Heart right ventricle (tissue), 16 donors: ENCODE measurements at regions not wholly inside any gene's neighbourhood (a gene's known extent, or its start where the extent isn't known, plus 50 kb on each side); places are given as distances from the start of the nearest gene placed in this dataset.

Experiments
- ATAC-seq, 8 donors: fragments of 200-7000 bp; cut with Tn5 transposase; one replicate each; pipeline ENCODE4 v1.9.1; 2020; ENCODE audit warnings: mild to moderate bottlenecking in 8 of 8, moderate library complexity in 8 of 8, moderate number of reproducible peaks in 1 of 8
- DNase-seq, 2 donors: peaks; one replicate each; pipeline ENCODE4 v3.0.0-alpha.2; 2020
- H3K27ac ChIP-seq, 10 donors: fragments of 200-600 bp; sonication (generic) in 2 of 10; one replicate each; pipeline versions ENCODE4 v1.5.0 to v1.8.0; 2020 to 2022; ENCODE audit warnings: mild to moderate bottlenecking in 3 of 10
- H3K27me3 ChIP-seq, 7 donors: fragments of 200-600 bp; one replicate each; pipeline ENCODE4 v1.8.0; 2021 to 2022; ENCODE audit warnings: mild to moderate bottlenecking in 2 of 7
- H3K36me3 ChIP-seq, 9 donors: fragments of 200-600 bp; sonication (generic) in 1 of 9; one replicate each; pipeline versions ENCODE4 v1.5.0 to v1.8.0; 2020 to 2022; ENCODE audit warnings: mild to moderate bottlenecking in 2 of 9
- H3K4me1 ChIP-seq, 9 donors: fragments of 200-600 bp; sonication (generic) in 1 of 9; one replicate each; pipeline versions ENCODE4 v1.5.0 to v1.8.0; 2020 to 2022; ENCODE audit warnings: mild to moderate bottlenecking in 4 of 9
- H3K4me3 ChIP-seq, 10 donors: fragments of 200-600 bp; sonication (generic) in 2 of 10; one replicate each; pipeline versions ENCODE4 v1.5.0 to v1.8.0; 2020 to 2022; ENCODE audit warnings: mild to moderate bottlenecking in 7 of 10, moderate library complexity in 2 of 10
- H3K9me3 ChIP-seq, 11 donors: fragments of 200-600 bp in 10 of 11; sonication (generic) in 2 of 11; one replicate each; pipeline versions ENCODE4 v1.5.0 to v1.8.0; 2013 to 2022; ENCODE audit warnings: mild to moderate bottlenecking in 2 of 11, control low read depth in 1 of 11, moderate library complexity in 1 of 11
- CTCF ChIP-seq, 9 donors: fragments of 200-600 bp; sonication (generic) in 2 of 9; IDR thresholded peaks; one replicate each; pipeline versions ENCODE4 v1.5.0 to v1.8.0; 2021 to 2022; ENCODE audit warnings: antibody characterized with exemption in 9 of 9, mild to moderate bottlenecking in 5 of 9, moderate library complexity in 1 of 9
- WGBS, 2 donors: extraction: QIAGEN DNeasy Blood & Tissue Kit; methylation state at CpG; one replicate each; pipeline ENCODE4 v1.1.7; 2013; ENCODE audit warnings: inconsistent platforms in 1 of 2; 5-methylcytosine and 5-hydroxymethylcytosine counted together
- intact Hi-C, 10 donors: fragments of 100-400 bp; cut with DNase I; formaldehyde crosslinking; loops; one replicate each; pipeline versions ENCODE4 v1.11.1 to v1.14.2; 2022
- donor health status: Arrhythmogenic right ventricular cardiomyopathy.
- donor health status: ischemic (EF 13 %, LVEDD 7.1; RV severe dilation, severe dysfunction).
- donor health status: healthy with polysubstance abuse.
- donor health status: DM: no; HTN: yes; CAD: no.
- donor health status: DM: no; HTN: no; CAD: no.
- donor health status: ischemic (EF 25% LVEDD 6.9; RV normal size, moderate dysfunction).
- donor health status: ischemic (EF 25% LVEDD 5.7; RV mildly dilated, moderate dysfunction).
- donor health status: healthy.
- donor health status: DM: yes; HTN: yes; CAD: no.
- donor health status: Ischemic cardiomyopathy.
- donor health status: ischemic (EF 35%, LVEDD 5.7; RV mildly dilated, moderate dysfunction).
- donor health status: nonischemic (EF 11% LVEDD 7.7; RV severe dilation, severe dysfunction).
- donor health status: DM: yes; HTN: yes; CAD: no.
- donor health status: PGD.
- donor health status: ischemic (EF 29% LVEDD 5.4; RV normal size, mild dysfunction).
- donor health status: nonischemic (EF 23%, LVEDD 6.1; RV moderate dilation, normal function).

- Histone ChIP-seq H3K4me3 (no peak overlapping the region), H3K4me1 (peaks cover 2 to 36% (median 15%) of the 10 kb centered on the region in 9 donors), H3K27me3 (peaks cover 0 to 43% (median 32%) of the 10 kb centered on the region in 7 donors), H3K27ac (no peak overlapping the region), H3K9me3 (no peaks in the 10 kb centered on the region), H3K36me3 (no peaks in the 10 kb centered on the region)
- TF ChIP-seq CTCF (IDR thresholded peaks at IDR 0.05), result no peak
- WGBS, 2 donors, result 13 to 20% methylated on average over 22 of the region's 22 CpGs
- intact Hi-C loops, result loop anchor here in 2 of 10 donors (5.0 to 10.0 kb wide), 2 partner anchors 54 to 61 kb away; no protein-coding TSS in a partner anchor
- DNase-seq (no peak), ATAC-seq (peak in 1 of 8 donors; percentile 23)
These were observed 76.4 kb upstream of the ARAP3 start for GRCh38 chr5:141758310-141758998.

GRCh38 chr5:141757402-141757801 is 75.4 kb upstream of the ARAP3 start:
- Histone ChIP-seq H3K36me3 (no peaks in the 10 kb centered on the region), H3K27ac (no peak overlapping the region), H3K27me3 (peaks cover 0 to 49% (median 42%) of the 10 kb centered on the region in 7 donors), H3K4me3 (no peak overlapping the region), H3K9me3 (no peaks in the 10 kb centered on the region), H3K4me1 (peaks cover 2 to 28% (median 14%) of the 10 kb centered on the region in 9 donors)
- 53% methylated on average over 6 of the region's 6 CpGs for WGBS, 2 donors
- intact Hi-C loops, result loop anchor here in 2 of 10 donors (5.0 to 10.0 kb wide), 2 partner anchors 53 to 60 kb away; no protein-coding TSS in a partner anchor
- ATAC-seq, result peak in 6 of 8 donors; percentile 23 to 58 (median 50)
- DNase-seq, result peak in 1 of 2 donors; percentile 23
- peak in 8 of 9 donors; percentile 5 to 46 (median 34) for TF ChIP-seq CTCF (IDR thresholded peaks at IDR 0.05)

GRCh38 chr5:141756196-141756595 is 74.2 kb upstream of the ARAP3 start:
- DNase-seq, result no peak
- no peaks in the 10 kb centered on the region for H3K9me3 ChIP-seq
- WGBS, 2 donors, result 83 to 86% methylated on average over 2 to 3 of the region's 3 CpGs
- H3K27ac ChIP-seq, result no peak overlapping the region
- peaks cover 0 to 20% (median 8%) of the 10 kb centered on the region in 9 donors for H3K4me1 ChIP-seq
- TF ChIP-seq CTCF (IDR thresholded peaks at IDR 0.05), result no peak
- H3K27me3 ChIP-seq, result peaks cover 0 to 55% (median 47%) of the 10 kb centered on the region in 7 donors
- intact Hi-C loops, result loop anchor here in 2 of 10 donors (5.0 to 10.0 kb wide), 2 partner anchors 51 to 59 kb away; no protein-coding TSS in a partner anchor
- H3K4me3 ChIP-seq, result no peak overlapping the region
- H3K36me3 ChIP-seq, result no peaks in the 10 kb centered on the region
- no peak for ATAC-seq

GRCh38 chr5:141753971-141754713 is 72.1 kb upstream of the ARAP3 start:
- no peak overlapping the region for H3K27ac ChIP-seq
- intact Hi-C loops, result loop anchor here in 1 of 10 donors (10.0 kb wide), 1 partner anchor 49 kb away; no protein-coding TSS in a partner anchor
- H3K9me3 ChIP-seq, result no peaks in the 10 kb centered on the region
- no peaks in the 10 kb centered on the region for H3K36me3 ChIP-seq
- DNase-seq, result peak in 1 of 2 donors; percentile 40
- peaks cover 0 to 61% (median 43%) of the 10 kb centered on the region in 7 donors for H3K27me3 ChIP-seq
- H3K4me3 ChIP-seq, result no peak overlapping the region
- ATAC-seq, result no peak
- H3K4me1 ChIP-seq, result peaks cover 0 to 18% (median 8%) of the 10 kb centered on the region in 9 donors
- WGBS, 2 donors, result 23 to 32% methylated on average over 11 of the region's 11 CpGs
- no peak for TF ChIP-seq CTCF (IDR thresholded peaks at IDR 0.05)
